T-helper 1 cell treated with Interleukin-12 subunit alpha and Interleukin-12 subunit beta and Interleukin-4 antibody, amounts not matched to agents 30 μg/mL and 1 μg/mL, for 36 hours (primary cell): ENCODE measurements at regions not wholly inside any gene's neighbourhood (a gene's known extent, or its start where the extent isn't known, plus 50 kb on each side); places are given as distances from the start of the nearest gene placed in this dataset.
"Not testable (repeated sequence)": the region's sequence is repeated elsewhere in the genome, so short reads cannot be mapped to it uniquely, and the experiment has no call there.

Experiments
- H3K27ac Mint-ChIP-seq: one replicate; pipeline ENCODE4 v1.8.0; 2021; ENCODE audit warnings: mild to moderate bottlenecking, mixed read lengths
- H3K27me3 Mint-ChIP-seq: one replicate; pipeline ENCODE4 v1.8.0; 2021; ENCODE audit warnings: low read depth, mixed read lengths
- H3K36me3 Mint-ChIP-seq: one replicate; pipeline ENCODE4 v1.8.0; 2021; ENCODE audit warnings: low read depth, mixed read lengths
- H3K4me1 Mint-ChIP-seq: one replicate; pipeline ENCODE4 v1.8.0; 2021; ENCODE audit warnings: low read depth, mixed read lengths
- H3K4me3 Mint-ChIP-seq: one replicate; pipeline ENCODE4 v1.8.0; 2021; ENCODE audit warnings: mild to moderate bottlenecking, moderate library complexity, mixed read lengths
- H3K9me3 Mint-ChIP-seq: one replicate; pipeline ENCODE4 v1.8.0; 2021; ENCODE audit warnings: mixed read lengths

DNA sequence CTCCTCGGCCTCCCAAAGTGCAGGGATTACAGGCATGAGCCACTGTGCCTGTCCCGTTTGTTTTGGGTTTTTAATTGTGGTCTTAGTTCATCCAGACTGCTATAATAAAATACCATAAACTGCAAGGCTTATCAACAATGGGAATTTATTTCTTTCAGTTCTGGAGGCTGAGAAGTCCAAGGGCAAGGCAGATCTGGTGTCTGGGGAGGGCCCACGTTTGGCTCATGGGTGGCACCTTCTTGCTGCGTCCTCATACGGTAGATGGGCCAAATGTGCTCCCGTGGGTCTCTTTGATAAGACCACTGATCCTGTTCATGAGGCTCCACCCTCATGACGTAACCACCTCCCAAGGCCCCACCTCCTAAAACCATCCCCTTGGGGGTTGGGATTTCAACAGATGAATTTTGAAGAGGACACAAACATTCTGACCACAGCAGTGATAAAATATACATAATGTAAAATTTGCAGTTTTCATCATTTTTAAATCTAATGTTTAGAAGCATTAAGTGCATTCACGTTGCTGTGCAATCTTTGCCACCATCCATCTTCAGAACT lies 133.4 kb upstream of the ERRFI1 start:
- no peak overlapping the region for H3K4me3 Mint-ChIP-seq
- no peak overlapping the region for H3K27ac Mint-ChIP-seq
- peaks cover 5% of the 10 kb centered on the region for H3K4me1 Mint-ChIP-seq
- H3K9me3 Mint-ChIP-seq: no peaks in the 10 kb centered on the region
- H3K27me3 Mint-ChIP-seq: peaks cover 33% of the 10 kb centered on the region
- H3K36me3 Mint-ChIP-seq: peaks cover 1% of the 10 kb centered on the region

DNA sequence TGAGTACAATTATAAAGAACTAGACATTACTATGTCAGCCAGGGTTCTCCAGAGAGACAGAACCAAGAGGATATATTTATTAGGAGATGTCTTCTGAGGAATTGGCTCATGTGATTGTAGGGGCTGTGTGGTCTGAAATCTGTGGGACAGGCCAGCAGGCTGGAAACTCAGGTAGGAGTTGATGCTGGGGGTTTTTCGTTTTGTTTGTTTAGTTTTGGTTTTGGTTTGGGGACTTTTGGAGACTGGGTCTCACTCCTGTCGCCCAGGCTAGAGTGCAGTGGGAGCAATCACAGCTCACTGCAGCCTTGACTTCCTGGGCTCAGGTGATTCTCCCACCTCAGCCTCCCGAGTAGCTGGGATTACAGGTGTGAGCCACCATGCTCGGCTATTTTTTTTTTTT lies 132.9 kb upstream of the ERRFI1 start:
- H3K9me3 Mint-ChIP-seq: no peaks in the 10 kb centered on the region
- H3K4me1 Mint-ChIP-seq: peaks cover 5% of the 10 kb centered on the region
- H3K36me3 Mint-ChIP-seq: peaks cover 1% of the 10 kb centered on the region
- no peak overlapping the region for H3K27ac Mint-ChIP-seq
- H3K27me3 Mint-ChIP-seq: peaks cover 34% of the 10 kb centered on the region
- H3K4me3 Mint-ChIP-seq: no peak overlapping the region

DNA sequence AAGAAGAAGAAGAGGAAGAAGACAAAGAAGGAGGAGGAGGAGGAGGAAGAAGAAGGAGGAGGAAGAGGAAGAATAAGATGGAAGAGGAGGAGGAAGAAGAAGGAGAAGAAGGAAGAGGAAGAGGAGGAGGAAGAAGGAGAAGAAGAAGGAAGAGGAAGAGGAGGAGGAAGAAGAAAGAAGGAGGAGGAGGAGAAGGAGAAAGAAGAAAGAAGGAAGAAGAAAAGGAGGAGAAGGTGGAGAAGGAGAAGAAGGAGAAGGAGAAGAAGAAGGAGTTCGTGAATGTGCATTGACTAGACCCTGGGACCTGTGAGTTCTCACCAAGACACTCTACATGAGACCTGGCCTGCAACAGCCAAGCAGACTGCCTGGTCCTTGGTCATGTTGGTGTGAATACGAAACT lies 131.7 kb upstream of the ERRFI1 start:
- H3K9me3 Mint-ChIP-seq: peaks cover 10% of the 10 kb centered on the region
- peaks cover 15% of the 10 kb centered on the region for H3K4me1 Mint-ChIP-seq
- H3K27me3 Mint-ChIP-seq: peaks cover 34% of the 10 kb centered on the region
- peaks cover 4% of the 10 kb centered on the region for H3K36me3 Mint-ChIP-seq
- H3K27ac Mint-ChIP-seq: no peak overlapping the region
- no peak overlapping the region for H3K4me3 Mint-ChIP-seq

DNA sequence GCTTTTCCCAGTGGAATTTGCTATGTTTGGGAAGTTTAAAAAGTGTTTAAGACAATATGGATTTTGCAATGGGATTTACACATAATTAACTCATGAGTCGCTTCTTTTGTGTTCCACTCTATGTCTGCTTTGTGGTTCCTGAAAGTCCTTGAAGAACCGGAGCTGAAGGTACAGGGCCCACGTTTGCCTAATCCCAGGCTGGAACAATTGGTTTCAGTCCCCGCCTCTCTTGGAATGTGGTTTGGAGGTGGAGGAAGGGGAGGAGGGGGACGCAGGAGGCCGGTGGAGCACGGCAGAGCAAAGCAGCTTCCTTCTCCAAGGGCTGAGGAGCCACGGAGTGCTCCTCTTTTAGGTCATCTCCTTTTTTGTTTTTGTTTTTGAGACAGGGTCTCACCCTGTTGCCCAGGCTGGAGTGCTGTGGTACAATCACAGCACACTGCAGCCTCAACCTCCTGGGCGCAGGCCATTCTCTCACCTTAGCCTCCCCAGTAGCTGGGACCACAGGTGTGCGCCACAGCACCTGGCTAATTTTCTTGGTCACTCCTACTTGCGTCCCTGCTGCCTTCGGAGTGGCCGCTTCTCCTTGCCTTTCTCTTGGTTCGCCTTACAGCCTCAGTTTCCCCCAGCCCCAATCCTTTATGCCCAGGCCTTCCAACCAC lies 129.5 kb upstream of the ERRFI1 start:
- Mint-ChIP-seq H3K36me3 (peaks cover 4% of the 10 kb centered on the region), H3K27me3 (peaks cover 20% of the 10 kb centered on the region), H3K4me1 (peaks cover 29% of the 10 kb centered on the region), H3K9me3 (peaks cover 12% of the 10 kb centered on the region), H3K4me3 (no peak overlapping the region), H3K27ac (no peak overlapping the region)

DNA sequence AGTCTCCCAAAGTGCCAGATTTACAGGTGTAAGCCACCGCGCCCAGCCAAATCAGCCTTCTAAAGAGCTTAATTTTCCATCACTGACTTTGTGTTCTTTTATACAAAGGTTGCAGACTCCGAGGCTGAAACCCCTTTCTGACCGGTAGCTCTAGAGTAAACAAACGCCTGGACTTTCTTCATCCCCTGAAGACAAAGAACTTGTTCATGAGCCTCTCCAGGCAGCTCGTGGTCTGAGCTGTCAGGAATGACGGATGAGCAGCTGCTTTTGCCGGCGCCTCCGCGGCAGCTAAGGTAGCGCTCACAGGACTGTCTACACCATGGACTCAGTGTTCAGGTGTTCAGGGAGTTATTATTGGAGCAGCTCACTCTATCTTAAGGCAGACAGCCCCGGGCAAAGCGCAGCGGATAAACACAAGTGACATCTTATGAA lies 128.5 kb upstream of the ERRFI1 start:
- no peak overlapping the region for H3K4me3 Mint-ChIP-seq
- peaks cover 4% of the 10 kb centered on the region for H3K36me3 Mint-ChIP-seq
- H3K9me3 Mint-ChIP-seq: peaks cover 12% of the 10 kb centered on the region
- peaks cover 22% of the 10 kb centered on the region for H3K27me3 Mint-ChIP-seq
- peaks cover 30% of the 10 kb centered on the region for H3K4me1 Mint-ChIP-seq
- H3K27ac Mint-ChIP-seq: no peak overlapping the region

DNA sequence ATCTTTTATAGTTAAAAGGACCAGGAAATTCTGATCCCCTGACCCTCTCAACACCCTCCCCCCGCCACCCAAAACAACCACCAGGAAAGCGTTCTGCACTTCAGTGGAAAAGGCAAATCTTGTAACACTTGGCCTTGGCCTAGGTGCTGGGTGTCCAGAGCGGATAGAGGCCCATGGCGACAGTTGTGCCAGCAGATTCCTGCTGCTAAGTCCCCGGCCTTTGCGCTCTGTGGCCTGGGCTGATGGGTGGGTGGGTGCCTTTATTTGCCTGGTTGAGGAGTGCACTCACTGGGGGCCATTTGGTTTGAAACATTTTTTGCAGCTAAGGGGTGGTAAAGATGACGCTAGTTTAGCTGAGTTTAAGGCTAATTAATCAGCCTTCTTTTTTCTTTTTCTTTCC lies 127.9 kb upstream of the ERRFI1 start:
- Mint-ChIP-seq H3K36me3 (peaks cover 4% of the 10 kb centered on the region), H3K27me3 (peaks cover 29% of the 10 kb centered on the region), H3K9me3 (peaks cover 12% of the 10 kb centered on the region)

DNA sequence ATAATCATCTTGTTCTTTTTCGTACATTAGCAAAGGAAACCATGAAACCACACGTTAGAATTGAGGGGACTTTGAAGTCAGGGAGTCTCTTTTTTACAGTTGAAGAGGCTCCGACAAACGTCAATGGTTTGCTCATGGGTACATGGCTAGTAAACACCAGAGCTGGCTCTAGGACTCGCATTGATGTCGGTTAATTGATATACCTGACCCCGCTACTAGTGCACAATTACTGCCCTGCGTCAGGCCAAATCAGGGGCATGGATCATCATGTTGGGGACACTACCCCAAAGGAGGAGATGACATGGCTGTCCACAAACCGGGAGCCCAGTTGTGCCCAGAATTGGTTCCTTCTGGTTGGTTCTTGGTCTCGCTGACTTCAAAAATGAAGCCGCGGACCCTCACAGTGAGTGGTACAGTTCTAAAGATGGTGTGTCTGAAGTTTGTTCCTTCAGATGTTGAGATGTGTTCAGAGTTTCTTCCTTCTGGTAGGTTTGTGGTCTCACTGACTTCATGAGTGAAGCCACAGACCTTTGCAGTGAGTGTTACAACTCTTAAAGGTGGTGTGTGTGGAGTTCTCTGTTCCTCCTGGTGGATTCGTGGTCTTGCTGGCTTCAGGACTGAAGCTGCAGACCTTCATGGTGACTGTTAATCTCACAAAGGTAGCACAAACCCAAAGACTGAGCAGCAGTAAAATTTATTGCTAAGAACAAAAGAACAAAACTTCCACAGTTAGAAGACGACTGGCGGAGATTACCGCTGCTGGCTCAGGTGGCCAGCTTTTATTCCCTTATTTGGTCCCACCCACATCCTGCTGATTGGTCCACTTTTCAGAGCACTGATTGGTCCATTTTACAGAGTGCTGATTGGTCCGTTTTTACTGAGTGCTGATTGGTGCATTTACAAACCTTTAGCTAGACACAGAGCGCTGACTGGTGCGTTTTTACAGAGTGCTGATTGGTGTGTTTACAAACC lies 126.9 kb upstream of the ERRFI1 start:
- Mint-ChIP-seq H3K27ac (peak overlapping the region; percentile 94), H3K36me3 (peaks cover 3% of the 10 kb centered on the region), H3K4me3 (peak overlapping the region; percentile 77), H3K27me3 (peaks cover 37% of the 10 kb centered on the region), H3K9me3 (peaks cover 12% of the 10 kb centered on the region), H3K4me1 (peaks cover 31% of the 10 kb centered on the region)

More for the DNA sequence above, 127.9 kb upstream of the ERRFI1 start:
- peaks cover 35% of the 10 kb centered on the region for H3K4me1 Mint-ChIP-seq
- H3K27ac Mint-ChIP-seq: no peak overlapping the region
- no peak overlapping the region for H3K4me3 Mint-ChIP-seq

DNA sequence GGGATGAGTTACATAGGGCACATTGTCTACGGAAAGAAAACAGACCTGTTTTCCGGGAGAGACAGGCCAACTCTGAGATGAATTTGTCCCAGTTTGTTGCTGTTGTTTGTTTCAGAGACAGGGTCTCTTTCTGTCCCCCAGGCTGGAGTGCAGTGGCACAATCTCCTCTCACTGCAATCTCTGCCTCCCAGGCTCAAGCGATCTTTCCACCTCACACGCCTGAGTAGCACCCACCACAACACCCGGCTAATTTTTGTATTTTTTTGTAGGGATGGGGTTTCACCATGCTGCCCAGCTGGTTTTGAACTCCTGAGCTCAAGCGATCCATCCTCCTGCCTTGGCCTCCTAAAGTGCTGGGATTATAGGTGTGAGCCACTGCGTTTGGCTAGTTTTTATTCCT lies 125.5 kb upstream of the ERRFI1 start:
- no peak overlapping the region for H3K27ac Mint-ChIP-seq
- H3K36me3 Mint-ChIP-seq: peaks cover 3% of the 10 kb centered on the region
- H3K4me1 Mint-ChIP-seq: peaks cover 35% of the 10 kb centered on the region
- no peak overlapping the region for H3K4me3 Mint-ChIP-seq
- H3K9me3 Mint-ChIP-seq: peaks cover 12% of the 10 kb centered on the region
- H3K27me3 Mint-ChIP-seq: peaks cover 38% of the 10 kb centered on the region

DNA sequence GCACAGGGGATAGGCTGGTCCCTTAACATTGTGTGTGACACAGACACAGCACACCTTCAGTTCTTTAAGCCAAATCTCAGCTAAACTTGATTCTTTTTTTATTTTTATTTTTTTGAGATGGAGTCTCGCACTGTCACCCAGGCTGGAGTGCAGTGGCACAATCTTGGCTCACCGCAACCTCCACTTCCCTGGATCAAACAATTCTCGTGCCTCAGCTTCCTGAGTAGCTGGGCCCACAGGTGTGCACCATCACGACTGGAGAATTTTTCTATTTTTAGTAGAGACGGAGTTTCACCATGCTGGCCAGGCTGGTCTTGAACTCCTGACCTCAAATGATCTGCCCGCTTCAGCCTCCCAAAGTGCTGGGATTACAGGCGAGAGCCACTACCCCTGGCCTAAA lies 123.6 kb upstream of the ERRFI1 start:
- not testable (repeated sequence) for H3K27ac Mint-ChIP-seq, H3K36me3 Mint-ChIP-seq, H3K4me3 Mint-ChIP-seq
- Mint-ChIP-seq H3K4me1 (peaks cover 43% of the 10 kb centered on the region), H3K27me3 (peaks cover 33% of the 10 kb centered on the region), H3K9me3 (peaks cover 12% of the 10 kb centered on the region)

DNA sequence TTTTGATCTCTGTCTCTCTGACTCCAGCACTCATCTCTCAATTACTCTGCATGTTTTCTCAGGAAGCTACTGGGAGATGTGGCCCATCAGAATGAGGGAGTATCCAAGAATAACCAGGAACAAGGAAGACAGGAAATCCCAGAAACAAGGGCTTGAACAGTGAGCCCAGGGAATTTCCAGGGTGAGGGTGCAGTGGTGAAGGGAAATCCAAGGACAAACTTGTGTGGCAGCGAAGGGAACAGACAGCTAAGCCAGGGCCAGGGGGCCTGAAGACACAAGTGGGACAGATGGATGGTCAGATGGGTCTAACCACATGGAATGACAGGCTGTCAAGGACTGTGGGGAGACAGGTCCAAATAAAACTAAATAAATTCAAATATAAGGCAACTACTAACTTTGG lies 121.8 kb upstream of the ERRFI1 start:
- Mint-ChIP-seq H3K4me1 (peaks cover 36% of the 10 kb centered on the region), H3K27ac (no peak overlapping the region), H3K36me3 (no peaks in the 10 kb centered on the region), H3K4me3 (no peak overlapping the region), H3K9me3 (peaks cover 4% of the 10 kb centered on the region), H3K27me3 (peaks cover 38% of the 10 kb centered on the region)

DNA sequence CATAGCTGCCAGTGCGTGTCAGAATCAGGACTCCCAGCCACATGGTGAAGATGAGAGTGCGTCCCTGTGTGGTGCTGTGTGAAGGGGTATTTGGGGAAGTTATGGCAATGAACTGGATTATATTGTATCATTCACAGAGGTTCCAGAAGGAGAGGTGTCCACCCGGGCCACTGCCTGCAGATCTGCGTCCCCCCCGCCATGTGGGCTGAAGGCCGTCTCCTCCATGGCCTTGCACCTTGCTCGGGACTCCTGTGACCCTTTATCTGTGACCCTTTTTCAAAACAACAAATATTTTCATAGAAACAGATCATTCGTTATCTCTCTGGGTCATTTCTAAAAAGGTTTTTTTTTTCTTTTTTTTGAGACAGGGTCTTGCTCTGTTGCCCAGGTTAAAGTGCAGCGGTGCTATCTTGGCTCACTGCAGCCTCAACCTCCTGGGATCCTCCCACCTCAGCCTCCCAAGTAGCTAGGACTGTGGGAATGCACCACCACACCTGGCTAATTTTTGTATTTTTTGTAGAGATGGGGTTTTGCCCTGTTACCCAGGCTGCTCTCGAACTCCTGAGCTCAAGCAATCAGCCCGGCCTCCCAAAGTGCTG lies 120.2 kb upstream of the ERRFI1 start:
- H3K4me1 Mint-ChIP-seq: peaks cover 22% of the 10 kb centered on the region
- H3K9me3 Mint-ChIP-seq: no peaks in the 10 kb centered on the region
- peaks cover 38% of the 10 kb centered on the region for H3K27me3 Mint-ChIP-seq
- no peaks in the 10 kb centered on the region for H3K36me3 Mint-ChIP-seq
- H3K4me3 Mint-ChIP-seq: no peak overlapping the region
- no peak overlapping the region for H3K27ac Mint-ChIP-seq

DNA sequence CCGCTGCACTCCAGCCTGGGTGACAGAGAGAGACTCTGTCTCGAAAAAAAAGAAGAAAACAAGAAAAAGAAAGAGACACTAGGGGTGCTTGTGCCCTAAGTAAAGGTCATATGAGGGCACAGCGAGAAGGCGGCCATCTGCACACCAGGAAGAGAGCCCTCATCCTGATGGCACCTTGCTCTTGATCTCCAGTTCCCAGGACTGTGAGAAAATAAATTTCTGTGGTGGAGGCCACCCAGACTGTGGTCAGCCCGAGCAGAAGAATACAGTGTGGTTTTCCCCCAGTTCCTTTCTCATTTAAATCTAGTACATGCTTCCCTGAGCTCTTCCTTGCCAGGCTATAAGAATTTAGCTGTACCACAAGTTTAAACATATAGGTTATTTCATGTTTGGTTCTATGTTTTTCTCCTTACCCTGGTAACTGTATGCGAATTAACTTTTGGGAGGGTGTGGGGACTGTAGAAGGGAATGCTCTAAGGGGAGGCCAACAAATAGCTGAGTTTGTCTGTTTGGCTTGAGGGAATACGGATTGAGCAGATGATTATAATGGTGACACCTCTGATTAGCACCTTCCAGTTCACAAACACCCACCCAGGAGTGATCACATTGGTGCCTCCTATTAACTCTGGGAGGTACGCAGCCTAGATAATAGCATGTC lies 119.6 kb upstream of the ERRFI1 start:
- no peak overlapping the region for H3K4me3 Mint-ChIP-seq
- no peak overlapping the region for H3K27ac Mint-ChIP-seq
- no peaks in the 10 kb centered on the region for H3K9me3 Mint-ChIP-seq
- peaks cover 20% of the 10 kb centered on the region for H3K4me1 Mint-ChIP-seq
- H3K36me3 Mint-ChIP-seq: no peaks in the 10 kb centered on the region
- H3K27me3 Mint-ChIP-seq: peaks cover 36% of the 10 kb centered on the region

DNA sequence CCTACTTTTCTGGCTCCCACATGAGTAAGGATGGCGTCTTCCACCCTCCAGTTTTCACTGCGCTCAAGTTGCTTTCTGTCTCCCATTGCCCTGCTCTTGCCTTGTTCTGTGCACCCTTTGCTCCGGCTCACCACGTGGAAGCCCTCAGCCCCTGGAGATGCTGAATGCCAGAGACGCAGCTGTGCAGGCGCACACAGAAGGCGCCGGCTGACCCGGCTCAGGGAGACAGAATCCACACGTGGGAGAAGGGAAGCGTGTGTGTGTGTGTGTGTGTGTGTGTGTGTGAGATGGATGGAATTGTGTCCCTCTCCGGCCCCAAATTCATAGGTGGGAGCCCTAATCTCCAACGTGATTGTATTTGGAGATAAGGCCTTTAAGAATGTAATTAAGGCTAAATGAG lies 118.2 kb upstream of the ERRFI1 start:
- no peak overlapping the region for H3K4me3 Mint-ChIP-seq
- peaks cover 17% of the 10 kb centered on the region for H3K4me1 Mint-ChIP-seq
- H3K36me3 Mint-ChIP-seq: no peaks in the 10 kb centered on the region
- H3K9me3 Mint-ChIP-seq: no peaks in the 10 kb centered on the region
- no peak overlapping the region for H3K27ac Mint-ChIP-seq
- H3K27me3 Mint-ChIP-seq: peaks cover 30% of the 10 kb centered on the region

DNA sequence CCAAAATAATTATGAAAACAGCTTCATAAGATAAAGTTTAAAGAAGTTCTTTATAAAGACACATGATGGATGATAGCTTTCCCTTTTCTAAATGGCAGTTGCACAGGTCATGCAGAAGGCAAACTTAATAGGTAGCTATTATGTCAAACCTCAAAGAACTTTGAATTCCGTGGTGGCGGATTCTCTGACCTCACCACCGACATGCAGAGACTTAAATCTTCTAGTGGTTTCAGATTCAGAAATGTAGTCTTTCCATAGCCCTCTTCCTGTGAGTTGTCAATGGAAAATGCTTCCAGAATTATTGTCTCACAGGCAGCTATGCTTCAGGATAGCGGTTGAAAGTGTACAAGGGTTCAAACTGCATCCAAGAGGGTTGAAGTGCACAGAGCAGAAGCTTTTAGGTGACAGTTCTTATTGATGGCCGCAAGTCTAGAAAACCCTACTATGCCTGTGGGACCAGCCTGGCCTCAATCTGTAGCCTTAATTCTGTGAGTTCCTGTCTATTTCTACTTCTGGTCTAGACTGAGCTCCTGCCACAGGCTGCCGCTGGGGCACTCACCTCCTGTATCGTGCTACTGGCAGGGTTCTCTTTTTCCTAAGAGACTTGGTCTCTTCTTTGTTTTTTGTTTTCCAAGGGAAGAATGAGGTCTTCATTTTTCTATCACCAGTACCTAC lies 117.0 kb upstream of the ERRFI1 start:
- Mint-ChIP-seq H3K27me3 (peaks cover 22% of the 10 kb centered on the region), H3K9me3 (no peaks in the 10 kb centered on the region), H3K4me3 (no peak overlapping the region), H3K36me3 (no peaks in the 10 kb centered on the region), H3K27ac (no peak overlapping the region), H3K4me1 (peaks cover 14% of the 10 kb centered on the region)
